Skeletal muscle cell (primary cell): ENCODE measurements at regions not wholly inside any gene's neighbourhood (a gene's known extent, or its start where the extent isn't known, plus 50 kb on each side); places are given as distances from the start of the nearest gene placed in this dataset.
"Not testable (repeated sequence)": the region's sequence is repeated elsewhere in the genome, so short reads cannot be mapped to it uniquely, and the experiment has no call there.

ENCODE experiments used
- DNase-seq: peaks from one replicate; pipeline ENCODE4 v3.0.0-alpha.2; 2010; ENCODE audit warnings: low read depth
- H3K4me3 ChIP-seq: 2 replicates; pipeline ENCODE4 v1.5.1; 2011; ENCODE audit warnings: low read depth, mild to moderate bottlenecking, control low read depth, low read length, moderate library complexity

DNA sequence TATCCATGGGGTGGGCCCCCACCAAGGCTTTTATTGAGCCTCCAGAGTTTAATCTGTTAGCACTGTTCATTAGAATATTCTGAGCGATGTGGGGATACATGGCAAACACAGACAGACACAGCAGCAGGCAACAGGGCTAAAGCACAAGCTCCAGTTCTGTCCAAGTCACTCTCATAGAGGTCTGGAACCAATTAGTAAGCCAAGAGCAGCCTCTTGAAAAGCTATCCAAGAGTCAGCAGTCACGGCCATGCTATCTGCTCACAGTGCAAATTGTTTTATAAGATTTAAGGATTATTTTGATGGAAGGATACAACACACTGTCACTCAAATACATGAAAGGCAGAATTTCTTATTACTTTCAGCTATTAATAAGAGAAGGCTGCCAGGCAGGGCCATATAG lies 86.4 kb upstream of the DGKB start:
- no peak for DNase-seq
- no peak overlapping the region for H3K4me3 ChIP-seq

DNA sequence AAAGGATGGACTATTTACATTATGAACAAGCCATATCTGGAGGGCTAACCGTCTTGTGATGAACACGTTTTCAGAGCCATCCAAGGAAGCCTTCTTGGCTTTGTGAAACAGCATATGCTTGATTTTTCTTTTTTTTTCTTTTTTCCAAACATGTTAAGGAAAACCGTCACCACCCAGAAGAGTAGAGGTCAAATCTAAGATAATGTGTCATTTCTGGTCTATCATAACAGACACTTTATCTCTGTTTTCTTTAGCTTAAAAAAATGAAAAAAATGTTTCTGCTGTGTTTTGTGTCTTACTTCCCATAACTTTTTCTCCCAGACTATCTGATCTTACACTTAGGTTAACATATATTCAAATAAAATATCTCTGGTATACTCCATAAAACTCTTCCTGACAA lies 76.1 kb upstream of the DGKB start:
- no peak for DNase-seq
- H3K4me3 ChIP-seq = no peak overlapping the region

DNA sequence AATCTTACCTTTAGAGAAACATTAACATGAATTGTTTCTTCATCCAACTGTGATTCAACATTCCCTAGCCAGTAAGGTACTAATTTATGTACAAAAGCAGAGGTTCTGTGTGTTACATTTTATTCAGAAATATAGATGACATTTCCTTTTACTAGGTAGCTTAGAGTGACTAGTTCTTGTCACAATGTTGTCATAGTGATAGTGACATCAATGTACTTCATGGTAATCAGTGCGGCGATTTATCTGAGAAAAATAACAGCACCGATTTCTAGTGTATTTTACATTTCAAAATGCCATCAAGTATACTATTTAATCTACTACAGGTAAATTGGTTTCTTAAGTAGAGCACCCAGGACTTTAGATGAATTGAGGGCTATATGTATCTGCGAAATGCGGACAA lies 72.1 kb upstream of the DGKB start:
- no peak for DNase-seq
- no peak overlapping the region for H3K4me3 ChIP-seq

DNA sequence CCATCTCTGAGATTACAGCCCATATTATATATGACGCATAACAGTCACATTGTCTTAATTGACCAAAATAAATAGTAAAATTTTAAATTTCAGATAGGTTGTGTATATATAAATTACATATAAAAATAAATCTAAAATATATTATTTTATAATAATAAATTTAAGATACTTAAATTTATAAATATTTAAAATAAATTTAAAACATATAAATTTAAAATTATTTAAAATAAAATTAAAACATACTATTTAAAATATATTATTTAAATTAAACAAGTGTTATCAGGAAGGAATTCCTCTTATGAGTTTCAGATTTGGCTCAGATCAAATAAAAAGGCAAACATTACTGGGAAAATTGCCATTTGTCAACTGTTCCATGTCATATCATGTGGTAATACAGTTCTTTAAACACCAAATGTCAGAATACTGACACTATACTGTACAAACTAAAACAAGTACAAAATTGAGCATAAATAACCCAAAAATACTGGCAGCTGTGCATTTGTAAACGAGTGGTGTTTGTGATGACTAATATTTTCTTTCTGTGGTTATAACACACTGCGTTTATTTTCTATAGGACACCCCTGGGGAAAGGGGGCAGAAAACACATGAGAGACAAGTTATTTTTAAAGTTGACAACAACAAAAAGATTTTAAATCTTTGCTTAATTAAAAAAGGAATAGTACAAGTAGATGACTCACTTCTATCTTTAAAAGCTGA lies 71.3 kb upstream of the DGKB start:
- no peak overlapping the region for H3K4me3 ChIP-seq
- no peak for DNase-seq

DNA sequence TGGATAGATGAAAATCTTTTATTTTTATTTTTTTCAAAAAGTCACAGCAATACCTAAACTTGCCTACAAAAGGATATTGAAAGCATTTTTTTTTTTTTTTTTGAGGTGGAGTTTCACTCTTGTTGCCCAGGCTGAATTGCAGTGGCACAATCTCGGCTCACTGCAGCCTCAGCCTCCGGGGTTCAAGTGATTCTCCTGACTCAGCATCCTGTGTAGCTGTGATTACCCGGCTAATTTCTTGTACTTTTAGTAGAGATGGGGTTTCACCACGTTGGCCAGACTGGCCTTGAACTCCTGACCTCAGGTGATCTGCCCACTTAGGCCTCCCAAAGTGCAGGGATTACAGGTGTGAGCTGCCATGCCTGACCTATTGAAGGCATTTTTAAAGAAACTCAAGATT lies 69.1 kb upstream of the DGKB start:
- not testable (repeated sequence) for DNase-seq

DNA sequence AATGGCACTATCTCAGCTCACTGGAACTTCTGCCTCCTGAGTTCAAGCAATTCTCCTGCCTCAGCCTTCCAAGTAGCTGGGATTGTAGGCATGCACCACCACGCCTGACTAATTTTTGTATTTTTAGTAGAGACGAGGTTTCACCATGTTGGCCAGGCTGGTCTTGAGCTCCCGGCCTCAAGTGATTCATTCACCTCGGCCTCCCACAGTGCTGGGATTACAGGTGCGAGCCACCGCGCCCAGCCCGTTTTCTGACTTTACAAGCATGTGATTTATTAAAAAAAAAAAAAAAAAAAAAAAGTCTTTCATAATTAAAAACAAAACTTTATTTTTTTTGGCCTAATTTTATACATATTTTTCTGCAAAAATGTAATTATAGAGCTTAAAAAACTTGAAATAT lies 64.8 kb upstream of the DGKB start:
- not testable (repeated sequence) for DNase-seq, H3K4me3 ChIP-seq

More for the DNA sequence above, 69.1 kb upstream of the DGKB start:
- not testable (repeated sequence) for H3K4me3 ChIP-seq

DNA sequence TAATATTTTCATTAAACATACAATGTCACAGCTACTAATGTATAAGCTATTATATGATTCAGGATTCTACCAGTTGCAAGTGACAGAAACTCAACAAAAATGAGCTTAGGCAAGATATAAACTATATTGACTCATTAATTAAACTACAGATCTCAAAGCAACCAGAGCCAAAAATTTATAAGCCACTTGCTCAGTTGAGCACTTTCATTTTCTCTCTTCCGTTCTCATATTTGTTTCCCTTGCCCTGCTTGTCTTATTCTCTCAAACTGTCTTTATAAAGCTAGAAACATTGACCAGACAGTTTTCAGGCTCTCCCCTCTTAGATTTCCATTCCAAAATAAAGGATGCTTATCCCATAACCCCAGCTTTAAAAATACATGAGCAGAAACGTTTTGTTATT lies 60.2 kb upstream of the DGKB start:
- no peak overlapping the region for H3K4me3 ChIP-seq
- DNase-seq = no peak

DNA sequence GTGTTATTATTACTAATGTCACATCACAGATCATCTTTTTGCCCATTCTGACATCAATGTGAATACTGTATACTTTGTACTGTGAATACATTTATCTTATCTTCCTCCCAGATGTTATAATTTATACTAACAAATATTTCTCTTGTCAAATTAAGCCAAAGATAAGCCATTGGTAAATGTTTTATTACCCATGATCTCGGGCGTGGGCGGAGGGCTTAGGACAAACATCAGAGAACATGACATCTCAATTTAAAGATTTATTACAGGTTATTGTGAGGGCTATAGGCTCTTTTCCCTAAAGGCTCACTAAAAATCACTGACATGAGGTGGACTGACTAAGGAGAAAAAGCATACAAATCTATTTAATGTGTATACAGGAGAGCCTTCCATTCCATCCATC lies 58.2 kb upstream of the DGKB start:
- no peak for DNase-seq
- no peak overlapping the region for H3K4me3 ChIP-seq

DNA sequence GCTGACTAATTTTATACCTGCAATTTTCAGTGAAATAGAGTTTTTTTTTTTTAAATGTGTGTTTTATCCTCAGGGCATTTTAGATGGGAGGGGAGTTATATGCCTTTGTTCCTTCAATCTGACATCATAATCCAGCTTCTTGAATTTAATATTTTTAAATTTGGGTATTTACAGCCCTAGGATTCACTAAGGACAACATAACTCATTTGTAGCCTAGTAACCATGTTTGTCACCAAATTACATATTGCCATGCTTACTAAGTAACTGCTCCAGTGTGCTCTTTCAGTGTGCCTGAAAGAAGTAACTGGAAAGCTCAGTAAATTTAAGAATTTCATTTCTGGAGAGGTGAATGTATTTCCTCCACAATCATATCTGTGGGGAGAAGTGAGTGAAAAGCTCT lies 56.8 kb upstream of the DGKB start:
- no peak for DNase-seq
- H3K4me3 ChIP-seq = no peak overlapping the region

DNA sequence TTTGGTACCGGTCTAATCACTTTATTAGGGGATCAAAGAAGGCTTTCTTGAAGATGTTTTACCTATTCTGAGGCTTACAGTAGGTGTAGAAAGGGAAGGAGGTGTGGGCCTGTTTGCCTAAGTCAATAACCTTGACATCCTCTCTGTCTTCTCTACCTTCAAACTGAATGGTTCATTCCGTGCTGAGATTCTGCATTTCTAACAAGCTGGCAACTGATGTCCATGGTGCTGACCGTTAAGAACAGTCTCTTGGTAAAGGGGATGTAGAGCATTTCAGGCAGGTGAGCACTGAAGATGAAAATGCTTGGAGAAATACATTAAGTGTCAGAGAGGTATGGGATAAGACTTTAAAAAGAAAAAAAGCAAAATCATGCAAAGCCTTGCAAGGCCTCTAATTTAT lies 51.5 kb upstream of the DGKB start:
- no peak for DNase-seq
- no peak overlapping the region for H3K4me3 ChIP-seq
